SW480 (cell line): ENCODE measurements at regions not wholly inside any gene's neighbourhood (a gene's known extent, or its start where the extent isn't known, plus 50 kb on each side); places are given as distances from the start of the nearest gene placed in this dataset.
A peak's percentile ranks its signal among the peaks of the same experiment; 100 is the strongest.
"Not testable (repeated sequence)": the region's sequence is repeated elsewhere in the genome, so short reads cannot be mapped to it uniquely, and the experiment has no call there.

Experiments used
- DNase-seq: peaks from one replicate; pipeline ENCODE4 v3.0.0-alpha.2; 2016; ENCODE audit warnings: low spot score

DNA sequence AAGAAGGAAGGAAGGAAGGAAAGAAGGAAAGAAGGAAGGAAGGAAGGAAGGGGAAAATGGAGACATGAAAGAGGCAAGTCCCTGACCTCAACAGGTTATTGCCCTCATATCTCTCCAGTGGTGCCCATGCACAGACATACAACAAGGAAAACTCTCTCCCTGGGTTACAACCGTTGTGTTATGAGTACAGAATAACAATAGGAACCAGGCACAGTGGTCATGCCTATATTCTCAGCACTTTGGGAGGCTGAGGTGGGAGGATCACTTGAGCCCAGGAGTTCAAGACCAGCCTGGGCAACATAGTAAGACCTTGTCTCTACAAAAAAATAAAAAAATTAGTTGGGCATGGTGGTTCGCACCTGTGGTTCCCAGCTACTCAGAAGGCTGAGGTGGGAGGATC, 139.4 kb upstream of the HMGA2 start:
- no peak for DNase-seq

GRCh38 chr12:65685514-65685913, 138.8 kb upstream of the HMGA2 start:
- peak; percentile 19 for DNase-seq

DNA sequence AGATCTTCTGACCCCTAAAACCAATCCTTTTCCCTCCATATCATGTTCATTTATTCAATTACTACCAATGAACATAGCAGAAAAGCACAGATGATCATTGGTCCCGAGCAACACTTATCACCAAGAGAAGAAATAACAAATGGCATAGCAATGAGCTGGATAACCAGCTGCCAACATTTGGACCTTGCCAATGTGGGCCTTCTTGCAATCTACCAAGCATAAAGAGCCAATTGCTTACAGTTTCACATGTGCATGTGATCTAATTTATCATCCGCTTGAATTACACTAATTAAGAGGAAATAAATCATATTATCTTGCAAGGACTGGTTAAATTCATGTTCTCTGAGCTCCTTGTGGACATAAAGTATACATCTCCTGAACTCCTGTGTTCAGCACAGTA, 134.8 kb upstream of the HMGA2 start:
- no peak for DNase-seq

DNA sequence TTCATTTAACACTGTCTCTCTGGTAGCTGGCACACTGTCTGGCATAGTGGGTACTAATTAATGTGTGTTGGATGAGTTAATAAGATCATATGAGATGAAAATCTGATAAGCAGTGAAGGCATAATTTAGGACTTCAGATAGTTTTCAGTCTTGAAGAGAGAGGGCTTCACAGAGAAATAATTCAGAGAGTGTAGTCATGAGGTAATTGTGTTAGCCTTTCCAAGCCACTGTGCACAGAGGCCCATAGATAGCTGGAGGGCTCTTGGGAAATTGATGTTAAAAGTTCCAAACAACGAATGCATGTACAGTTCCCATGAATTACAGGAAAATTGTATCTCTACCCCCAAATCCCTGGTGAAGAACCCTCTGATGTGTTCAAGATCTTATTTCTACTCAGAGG, 133.8 kb upstream of the HMGA2 start:
- DNase-seq: no peak

GRCh38 chr12:65694130-65694529, 130.2 kb upstream of the HMGA2 start:
- no peak for DNase-seq

GRCh38 chr12:65695113-65695865, 129.0 kb upstream of the HMGA2 start:
- peak; percentile 48 for DNase-seq

DNA sequence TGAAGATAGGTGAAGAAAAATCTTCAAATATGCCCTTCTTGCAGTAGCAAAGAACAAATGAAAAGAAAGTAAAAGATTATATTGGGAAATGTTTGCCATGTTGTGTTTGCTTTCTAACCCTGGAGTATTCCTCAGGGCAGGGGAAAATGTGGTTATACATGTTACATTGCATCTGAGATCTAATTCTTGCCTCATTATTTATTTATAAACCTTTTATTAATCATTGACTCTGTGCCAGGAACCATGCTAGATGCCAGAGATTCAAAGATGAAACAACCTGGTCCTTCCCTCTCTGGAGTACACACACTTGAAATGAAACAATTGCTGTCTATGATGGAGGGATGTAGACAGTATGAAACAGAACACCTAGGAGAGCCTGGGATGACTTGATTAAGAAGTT, 128.1 kb upstream of the HMGA2 start:
- no peak for DNase-seq

DNA sequence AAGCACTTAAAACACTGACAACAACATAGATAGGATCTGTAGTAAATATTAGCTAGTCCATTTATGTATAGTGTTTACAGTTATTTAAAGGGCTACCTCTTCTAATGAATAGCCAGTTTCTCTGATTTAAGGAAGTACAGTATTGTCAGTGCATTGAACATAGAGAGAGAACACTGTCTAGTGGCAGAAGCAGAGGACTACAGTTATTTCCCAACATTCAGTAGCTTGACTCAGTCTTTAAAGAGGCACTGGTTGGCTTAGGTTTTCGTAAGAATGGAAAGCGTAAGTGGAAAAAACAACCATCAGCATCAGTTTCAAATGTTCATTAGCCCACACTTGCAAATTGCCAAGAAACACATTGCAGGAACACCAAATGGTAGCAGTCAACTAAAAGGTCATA, 125.0 kb upstream of the HMGA2 start:
- DNase-seq: peak; percentile 29

- DNase-seq: no peak
These were observed 121.1 kb upstream of the HMGA2 start for GRCh38 chr12:65703176-65703575.

- DNase-seq: no peak
These were observed 118.9 kb upstream of the HMGA2 start for GRCh38 chr12:65705380-65705876.

DNA sequence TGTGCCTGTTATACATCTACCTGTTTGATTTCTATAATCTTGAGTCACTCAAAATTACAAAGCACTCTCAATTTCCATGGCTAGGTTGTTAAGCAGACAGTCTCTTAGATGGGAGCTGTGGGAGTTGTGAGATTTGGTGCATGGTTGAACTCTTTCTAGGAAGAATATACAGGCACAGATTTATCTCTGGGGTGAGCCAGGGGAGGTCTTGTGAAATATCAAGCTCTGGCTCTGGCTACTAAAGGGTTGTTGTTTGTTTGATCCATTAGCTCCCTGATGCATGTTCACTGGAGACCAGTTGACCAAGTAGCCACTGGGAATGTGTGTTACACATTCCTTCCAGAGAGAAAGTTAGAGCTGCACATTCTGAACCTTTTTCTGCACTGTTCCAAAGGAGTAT, 117.2 kb upstream of the HMGA2 start:
- DNase-seq: no peak

DNA sequence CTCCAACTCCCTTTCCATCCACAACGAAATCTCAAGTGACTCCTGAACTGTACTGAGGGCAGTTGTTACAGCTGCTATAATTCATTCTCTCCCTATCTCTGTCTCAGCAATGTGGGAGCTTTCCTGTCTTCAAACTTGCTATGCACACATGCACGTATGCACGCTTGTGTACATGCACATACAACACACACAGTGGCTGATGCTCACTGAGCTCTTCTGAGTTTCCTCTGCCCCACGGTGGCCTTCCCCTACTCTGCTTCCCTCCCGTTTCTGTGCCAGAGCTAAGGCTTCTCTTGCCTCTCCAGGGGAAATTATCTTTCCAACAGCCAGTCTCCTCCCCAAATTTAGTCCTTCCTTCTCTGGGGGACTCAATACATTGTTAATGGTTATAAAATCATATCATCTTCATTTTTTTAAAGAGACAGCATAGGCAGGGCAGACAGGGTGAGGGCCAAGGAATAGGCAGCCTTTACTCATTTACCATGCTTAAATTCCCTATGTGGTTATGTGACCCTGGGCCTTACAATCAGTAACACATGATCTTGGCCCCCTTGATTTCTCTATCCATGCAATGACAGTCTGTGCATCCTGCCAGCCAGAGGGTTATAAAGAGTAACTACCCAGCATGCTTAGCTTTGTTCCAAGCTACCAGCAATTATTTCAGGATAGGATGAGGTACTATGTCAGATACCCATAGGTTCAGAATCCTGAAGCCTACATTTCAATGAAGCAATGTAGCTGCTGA, 111.9 kb upstream of the HMGA2 start:
- no peak for DNase-seq

DNA sequence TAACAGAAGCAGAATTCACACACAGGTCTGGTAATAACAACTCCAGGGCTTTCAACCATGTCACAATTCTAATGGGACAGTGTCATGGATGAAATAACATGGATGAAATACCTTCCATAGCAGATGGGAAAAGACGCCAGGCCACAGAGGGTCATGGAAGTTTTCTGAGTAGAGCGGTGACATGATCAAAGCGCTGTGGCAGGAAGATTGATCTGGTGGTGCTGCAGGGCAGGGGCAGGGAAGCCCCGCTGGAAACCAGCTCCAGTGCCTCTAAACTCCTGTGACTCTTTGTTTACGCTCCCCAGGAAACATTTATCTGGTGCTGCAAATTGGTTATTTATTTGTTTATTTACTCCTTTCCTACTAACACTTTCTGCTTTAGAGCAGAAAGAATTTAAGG, 108.3 kb upstream of the HMGA2 start:
- no peak for DNase-seq

GRCh38 chr12:65720136-65721130, 103.8 kb upstream of the HMGA2 start:
- no peak for DNase-seq

GRCh38 chr12:65721541-65722190, 102.6 kb upstream of the HMGA2 start:
- no peak for DNase-seq

DNA sequence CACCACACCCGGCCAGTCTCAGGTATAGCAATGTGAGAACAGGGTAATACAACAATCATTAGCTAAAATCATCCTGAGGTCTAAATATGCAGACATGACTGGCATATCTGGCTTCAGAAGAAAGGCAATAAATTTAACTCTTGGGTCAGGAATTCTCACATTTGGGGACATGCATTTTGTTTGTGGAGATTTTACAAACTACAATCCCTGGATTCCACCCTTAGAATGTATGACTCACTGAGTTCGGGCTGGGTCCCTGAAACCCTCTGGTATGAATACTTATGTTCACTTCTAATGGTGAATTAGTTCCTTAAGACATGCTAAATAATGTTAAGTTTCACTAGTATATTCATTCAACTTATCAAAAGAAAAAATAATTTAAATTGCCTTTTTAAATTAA, 98.9 kb upstream of the HMGA2 start:
- DNase-seq: no peak

- DNase-seq: no peak
These were observed 95.8 kb upstream of the HMGA2 start for GRCh38 chr12:65728455-65728847.

DNA sequence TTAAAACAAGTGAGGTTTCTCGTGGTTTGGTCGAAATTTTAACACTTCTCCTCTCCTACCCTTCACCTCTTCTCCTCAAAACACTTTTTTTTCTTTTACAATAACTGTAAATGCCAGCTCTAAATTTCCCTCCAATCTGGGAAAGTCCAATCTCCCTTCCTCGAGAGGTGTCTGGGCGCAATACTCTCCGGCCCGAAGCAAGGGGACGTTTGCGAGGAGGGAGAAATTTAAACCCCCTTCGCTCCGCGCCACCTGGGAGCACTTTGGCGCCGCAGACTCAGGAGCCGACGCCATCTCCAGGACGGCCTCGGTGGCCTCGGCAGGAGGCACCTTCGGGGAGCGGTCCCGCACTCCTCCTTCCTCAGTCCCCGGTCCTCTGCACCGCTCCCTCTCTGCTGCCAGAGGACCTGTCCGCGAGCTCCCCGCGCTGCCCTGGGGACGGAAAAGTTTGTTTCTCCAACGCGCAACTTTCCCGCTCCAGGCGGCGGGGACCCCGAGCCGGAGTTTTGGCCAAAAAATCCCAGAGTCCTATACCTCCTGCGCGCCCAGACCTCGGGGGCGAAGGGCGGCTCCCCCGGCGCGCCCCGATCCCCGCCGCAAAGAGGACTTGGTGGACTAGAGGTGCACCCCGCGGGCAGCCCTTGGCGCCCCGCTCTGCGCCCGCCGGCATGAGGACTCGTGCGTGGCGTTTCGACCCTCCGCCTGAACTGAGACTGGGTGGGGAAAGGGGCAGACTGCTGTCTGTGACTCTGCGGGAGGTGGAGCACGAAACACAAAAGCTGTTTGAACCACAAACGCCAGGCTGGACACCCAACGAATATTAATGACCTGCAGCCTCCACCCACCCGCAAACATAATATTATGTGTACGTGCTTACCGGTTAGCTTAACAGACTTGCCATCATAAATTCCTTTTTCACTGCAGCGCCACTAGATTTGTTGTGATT, 95.2 kb upstream of the HMGA2 start:
- no peak for DNase-seq

DNA sequence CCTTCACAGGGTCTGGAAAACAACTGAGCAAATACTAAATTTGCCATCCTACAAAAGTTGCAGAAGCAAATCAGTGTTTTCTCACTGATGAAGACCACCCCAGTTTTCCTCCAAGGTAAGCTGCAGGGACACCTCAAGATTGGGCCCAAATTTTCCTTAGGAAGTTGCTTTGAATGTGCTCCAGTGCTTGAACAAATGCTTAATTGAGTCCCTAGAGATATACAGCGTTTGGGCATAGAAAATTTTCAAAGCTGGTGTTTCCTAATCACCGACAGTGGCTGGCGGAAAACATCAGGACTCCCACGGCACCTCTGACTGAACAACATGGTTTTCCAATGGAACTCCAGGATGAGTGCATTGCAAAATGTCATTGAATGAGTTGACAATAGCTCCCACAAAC, 92.5 kb upstream of the HMGA2 start:
- no peak for DNase-seq

DNA sequence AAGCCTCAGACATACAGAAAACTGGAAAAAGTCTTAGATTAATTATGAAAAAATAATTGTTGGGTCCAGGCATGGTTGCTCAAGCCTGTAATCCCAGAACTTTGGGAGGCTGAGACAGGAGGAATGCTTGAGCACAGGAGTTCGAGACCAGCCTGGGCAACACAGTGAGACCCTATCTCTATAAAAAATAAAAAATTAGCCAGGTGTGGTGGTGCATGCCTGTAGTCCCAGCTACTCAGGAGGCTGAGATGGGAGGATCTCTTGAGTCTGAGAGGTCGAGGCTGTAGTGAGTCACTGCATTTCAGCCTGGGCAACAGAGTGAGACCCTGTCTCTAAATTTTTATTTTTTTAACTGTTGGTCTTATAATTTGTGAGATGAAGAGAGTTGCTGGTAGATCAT, 90.6 kb upstream of the HMGA2 start:
- not testable (repeated sequence) for DNase-seq

DNA sequence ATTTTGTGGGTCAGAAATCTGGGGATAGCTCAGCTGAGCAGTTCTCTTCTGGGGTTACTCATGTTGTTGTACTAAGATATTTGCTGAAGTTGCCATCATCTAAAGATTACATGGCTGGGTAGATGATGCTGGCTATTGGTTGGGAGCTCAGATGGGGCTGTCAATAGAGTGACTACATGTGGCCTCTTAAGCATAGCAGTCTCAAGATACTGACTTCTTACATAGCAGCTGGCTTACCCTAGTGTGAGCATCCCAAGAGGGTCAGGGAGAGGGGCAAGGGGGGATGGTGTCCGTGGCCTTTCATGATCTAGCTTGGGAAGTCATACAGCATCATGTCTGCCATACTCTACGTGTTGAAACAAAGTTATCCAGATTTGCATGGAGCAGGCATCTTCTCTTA, 90.1 kb upstream of the HMGA2 start:
- no peak for DNase-seq
